OCI-LY7 (cell line): ENCODE measurements at regions not wholly inside any gene's neighbourhood (a gene's known extent, or its start where the extent isn't known, plus 50 kb on each side); places are given as distances from the start of the nearest gene placed in this dataset.

Source experiments
- BruUV-seq: library from RNA; stranded (reverse); fragments of 400-500 nt; replicated peaks from 2 replicates; lab custom pipeline; 2021; lab: Mats Ljungman, UMichigan
- CTCF ChIA-PET: fragments of 300-600 bp; sonication (Branson Sonifier 250); formaldehyde crosslinking; loops from one replicate; lab custom pipeline; 2022; ENCODE audit warnings: antibody characterized with exemption; ENCODE audit not compliant: unreplicated experiment; lab: Charles Lee
- POLR2A ChIA-PET: fragments of 300-600 bp; sonication (Branson Sonifier 250); formaldehyde crosslinking; loops from one replicate; lab custom pipeline; 2022; ENCODE audit warnings: antibody characterized with exemption; lab: Charles Lee
- DNase-seq: peaks from one replicate; pipeline ENCODE4 v3.0.0-alpha.2; 2015; ENCODE audit warnings: low spot score
- H2AFZ ChIP-seq: fragments of 200-600 bp; sonication (generic), shearing (Covaris generic); 2 replicates; pipeline ENCODE4 v1.6.1; 2014; ENCODE audit warnings: mild to moderate bottlenecking, antibody characterized with exemption, low read length, moderate library complexity
- H3K27ac ChIP-seq: fragments of 200-600 bp; sonication (generic); 2 replicates; pipeline ENCODE4 v1.5.1; 2014; ENCODE audit warnings: mixed run types, low read depth, mild to moderate bottlenecking, moderate library complexity, low read length, inconsistent platforms; ENCODE audit not compliant: poor library complexity, severe bottlenecking
- H3K36me3 ChIP-seq: fragments of 200-600 bp; sonication (generic); 2 replicates; pipeline ENCODE4 v1.6.1; 2014; ENCODE audit warnings: mild to moderate bottlenecking, antibody characterized with exemption, low read length, moderate library complexity, mixed read lengths; ENCODE audit not compliant: insufficient read depth
- H3K4me1 ChIP-seq: fragments of 200-600 bp; sonication (generic); 2 replicates; pipeline ENCODE4 v1.5.1; 2014; ENCODE audit warnings: mild to moderate bottlenecking, low read length; ENCODE audit not compliant: insufficient read depth, poor library complexity, severe bottlenecking
- H3K4me2 ChIP-seq: fragments of 200-600 bp; sonication (generic); 2 replicates; pipeline ENCODE4 v1.6.1; 2014; ENCODE audit warnings: mild to moderate bottlenecking, low read length
- H3K4me3 ChIP-seq: fragments of 200-600 bp; sonication (generic); 2 replicates; pipeline ENCODE4 v1.5.1; 2014; ENCODE audit warnings: mild to moderate bottlenecking, low read depth, low read length; ENCODE audit not compliant: poor library complexity, severe bottlenecking
- H3K79me2 ChIP-seq: fragments of 200-600 bp; sonication (generic); 2 replicates; pipeline ENCODE4 v1.6.1; 2016; ENCODE audit warnings: low read depth, mild to moderate bottlenecking, low read length, moderate library complexity, mixed read lengths; ENCODE audit not compliant: insufficient read depth
- H3K9me2 ChIP-seq: fragments of 200-600 bp; sonication (generic); 2 replicates; pipeline ENCODE4 v1.6.1; 2016; ENCODE audit warnings: mild to moderate bottlenecking, low read length, mixed read lengths; ENCODE audit not compliant: insufficient read depth
- H3K9me3 ChIP-seq: fragments of 200-600 bp; sonication (generic); 2 replicates; pipeline ENCODE4 v1.6.1; 2014; ENCODE audit warnings: mild to moderate bottlenecking, mixed run types, low read length, mixed read lengths
- H4K20me1 ChIP-seq: fragments of 200-600 bp; sonication (generic); 2 replicates; pipeline ENCODE4 v1.6.1; 2014; ENCODE audit warnings: mild to moderate bottlenecking, antibody characterized with exemption, low read length, moderate library complexity, mixed read lengths; ENCODE audit not compliant: insufficient read depth
- CTCF ChIP-seq: fragments of 200-600 bp; sonication (generic); conservative IDR thresholded peaks from 2 replicates; pipeline ENCODE4 v1.5.1; 2014; ENCODE audit warnings: mild to moderate bottlenecking, antibody characterized with exemption, low read length, moderate library complexity, mixed read lengths
- EZH2phosphoT487 ChIP-seq: fragments of 200-600 bp; sonication (generic); IDR thresholded peaks from 2 replicates; pipeline ENCODE4 v1.6.1; 2018; ENCODE audit warnings: low read depth, borderline replicate concordance, mild to moderate bottlenecking, mixed run types, antibody characterized with exemption, low read length, moderate library complexity, mixed read lengths
- intact Hi-C: fragments of 100-400 bp; cut with micrococcal nuclease; formaldehyde crosslinking; loops from one replicate; pipeline ENCODE4 v1.10.0; 2022; ENCODE audit not compliant: unreplicated experiment

DNA sequence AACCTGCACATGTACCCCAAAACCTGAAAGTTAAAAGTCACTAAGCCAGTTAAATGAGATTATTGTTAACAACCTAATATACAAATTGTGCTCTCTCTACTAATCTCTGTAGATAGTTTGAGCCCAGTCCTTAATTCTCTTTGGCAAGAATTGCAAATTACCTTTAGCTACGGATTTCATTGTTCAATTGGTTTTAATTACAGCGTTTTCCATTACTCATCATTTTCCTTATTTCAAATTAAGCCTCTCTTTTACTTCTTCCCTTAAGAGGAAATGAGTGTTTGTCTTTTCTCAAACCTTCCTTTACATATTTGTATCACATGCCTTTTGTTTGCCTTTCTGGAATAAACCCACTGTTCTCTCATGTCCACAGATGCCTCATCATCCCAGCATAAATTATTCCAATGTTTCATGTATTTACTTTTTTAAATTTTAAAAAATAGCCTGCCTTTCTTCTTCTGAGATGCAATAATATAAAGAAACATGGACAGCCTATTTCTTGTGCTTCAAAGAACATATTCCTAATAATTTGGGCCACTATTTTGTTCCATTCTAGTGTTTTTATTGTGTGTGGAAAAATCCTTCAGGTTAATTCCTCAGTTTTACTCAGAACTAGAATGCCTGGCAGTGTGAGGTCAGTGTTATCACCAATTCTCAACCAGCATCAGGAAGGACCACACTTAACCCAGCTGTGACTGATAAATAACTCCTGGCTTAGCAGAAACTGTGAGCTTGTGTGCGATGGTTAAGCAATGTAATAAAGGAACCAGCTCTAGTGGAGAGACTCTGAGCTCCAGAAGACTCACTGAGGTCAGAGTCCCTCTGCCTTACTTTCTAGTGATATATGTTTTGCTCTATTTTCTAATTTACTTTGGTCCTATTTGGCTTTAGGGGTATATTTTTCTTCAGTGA, 600.5 kb downstream of the LTN1 start:
- H3K9me2 ChIP-seq, result no peaks in the 10 kb centered on the region
- H3K4me3 ChIP-seq, result no peak overlapping the region
- ChIA-PET CTCF (no interaction called here), POLR2A (no interaction called here)
- no peak overlapping the region for H3K27ac ChIP-seq
- no peak for TF ChIP-seq CTCF
- no peak for TF ChIP-seq EZH2phosphoT487
- no peak for DNase-seq
- no peaks in the 10 kb centered on the region for H3K4me1 ChIP-seq
- H3K4me2 ChIP-seq, result no peak overlapping the region
- H3K79me2 ChIP-seq, result no peaks in the 10 kb centered on the region
- intact Hi-C loops, result no loop called here
- no peak overlapping the region for H2AFZ ChIP-seq
- BruUV-seq, result no TSS peak
- no peaks in the 10 kb centered on the region for H3K9me3 ChIP-seq
- H4K20me1 ChIP-seq, result no peaks in the 10 kb centered on the region
- no peaks in the 10 kb centered on the region for H3K36me3 ChIP-seq

- Histone ChIP-seq H2AFZ (no peak overlapping the region), H3K4me2 (no peak overlapping the region), H3K9me3 (no peaks in the 10 kb centered on the region), H3K27ac (no peak overlapping the region), H3K36me3 (no peaks in the 10 kb centered on the region), H3K9me2 (no peaks in the 10 kb centered on the region), H3K4me1 (no peaks in the 10 kb centered on the region), H4K20me1 (no peaks in the 10 kb centered on the region), H3K79me2 (no peaks in the 10 kb centered on the region), H3K4me3 (no peak overlapping the region)
- BruUV-seq, result no TSS peak
- POLR2A ChIA-PET, result no interaction called here
- no peak for DNase-seq
- intact Hi-C loops, result no loop called here
- CTCF ChIA-PET, result no interaction called here
- TF ChIP-seq EZH2phosphoT487 (no peak), CTCF (no peak)
Measured at GRCh38 chr21:28387220-28387619, 605.5 kb downstream of the LTN1 start.

DNA sequence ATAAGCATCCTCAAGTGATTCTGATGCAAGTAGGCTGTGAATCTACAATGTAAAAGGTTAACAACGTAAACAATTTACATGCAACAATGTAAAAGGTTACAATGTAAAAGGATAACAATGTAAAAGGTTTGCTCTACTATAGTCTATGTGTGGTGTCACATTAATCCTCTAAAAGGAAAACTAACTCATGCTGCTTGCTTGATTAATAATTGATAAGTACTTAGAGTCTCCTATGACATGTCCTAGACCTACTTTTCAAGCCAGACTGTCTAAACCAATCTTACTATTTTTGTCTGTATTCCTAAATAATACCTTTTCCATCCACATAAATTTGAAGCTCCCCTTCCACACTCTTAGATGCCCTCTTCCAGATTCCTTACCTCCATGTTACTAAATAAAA, 606.8 kb downstream of the LTN1 start:
- intact Hi-C loops, result no loop called here
- no TSS peak for BruUV-seq

More for the DNA sequence above, 606.8 kb downstream of the LTN1 start:
- POLR2A ChIA-PET, result interaction anchor here (0.7 kb wide), 1 partner anchor 30 kb away, joined by 3 read pairs; no protein-coding TSS in a partner anchor
- no peak overlapping the region for H3K27ac ChIP-seq
- no peaks in the 10 kb centered on the region for H3K4me1 ChIP-seq
- no peak overlapping the region for H2AFZ ChIP-seq
- no peaks in the 10 kb centered on the region for H3K36me3 ChIP-seq
- no peaks in the 10 kb centered on the region for H4K20me1 ChIP-seq
- TF ChIP-seq CTCF (no peak), EZH2phosphoT487 (no peak)
- no peak overlapping the region for H3K4me3 ChIP-seq
- no peaks in the 10 kb centered on the region for H3K79me2 ChIP-seq
- no peaks in the 10 kb centered on the region for H3K9me3 ChIP-seq
- no peak for DNase-seq
- H3K4me2 ChIP-seq, result no peak overlapping the region
- H3K9me2 ChIP-seq, result no peaks in the 10 kb centered on the region
- CTCF ChIA-PET, result no interaction called here
